ENCODE measurements at regions not wholly inside any gene's neighbourhood (a gene's known extent, or its start where the extent isn't known, plus 50 kb on each side); places are given as distances from the start of the nearest gene placed in this dataset.
A peak's percentile ranks its signal among the peaks of the same experiment; 100 is the strongest.

- peak; percentile 57 to 66 (median 64) for TF ChIP-seq CTCF (IDR thresholded peaks at IDR 0.05; ENCODE audit: unreplicated experiment in 3 of 3)
- Mint-ChIP-seq H3K4me1 (peaks cover 34% of the 10 kb centered on the region), H3K4me3 (no peak overlapping the region), H3K9me3 (no peaks in the 10 kb centered on the region), H3K27me3 (ENCODE audit: low read depth) (no peaks in the 10 kb centered on the region), H3K36me3 (ENCODE audit: low read depth) (no peaks in the 10 kb centered on the region), H3K27ac (peak overlapping the region in 2 of 3 experiments; percentile 6 to 55)
Measured at GRCh38 chr3:104596551-104596950, 770.2 kb upstream of the ALCAM start.

GRCh38 chr3:104598848-104599511 is 767.7 kb upstream of the ALCAM start:
- no peak for TF ChIP-seq CTCF (IDR thresholded peaks at IDR 0.05; ENCODE audit: unreplicated experiment in 3 of 3)
- Mint-ChIP-seq H3K9me3 (no peaks in the 10 kb centered on the region), H3K27me3 (ENCODE audit: low read depth) (no peaks in the 10 kb centered on the region), H3K27ac (peak overlapping the region in 2 of 3 experiments; percentile 72 to 73), H3K36me3 (ENCODE audit: low read depth) (no peaks in the 10 kb centered on the region), H3K4me1 (peaks cover 34% of the 10 kb centered on the region), H3K4me3 (no peak overlapping the region)

- peaks cover 4% of the 10 kb centered on the region for H3K9me3 Mint-ChIP-seq
- no peaks in the 10 kb centered on the region for H3K36me3 Mint-ChIP-seq (ENCODE audit: low read depth)
- H3K4me3 Mint-ChIP-seq: no peak overlapping the region
- H3K4me1 Mint-ChIP-seq: peaks cover 11% of the 10 kb centered on the region
- peak overlapping the region in 1 of 3 experiments; percentile 27 for H3K27ac Mint-ChIP-seq
- TF ChIP-seq CTCF (IDR thresholded peaks at IDR 0.05; ENCODE audit: unreplicated experiment in 3 of 3): peak in 2 of 3 experiments; percentile 33 to 47
- H3K27me3 Mint-ChIP-seq (ENCODE audit: low read depth): no peaks in the 10 kb centered on the region
Measured at GRCh38 chr3:104604326-104605010, 762.2 kb upstream of the ALCAM start.

GRCh38 chr3:104606812-104607211 is 759.9 kb upstream of the ALCAM start:
- H3K4me1 Mint-ChIP-seq: no peaks in the 10 kb centered on the region

GRCh38 chr3:104610730-104611652 is 755.7 kb upstream of the ALCAM start:
- H3K4me1 Mint-ChIP-seq: no peaks in the 10 kb centered on the region
- H3K4me3 Mint-ChIP-seq: no peak overlapping the region
- TF ChIP-seq CTCF (IDR thresholded peaks at IDR 0.05; ENCODE audit: unreplicated experiment in 3 of 3): no peak
- H3K9me3 Mint-ChIP-seq: peaks cover 4% of the 10 kb centered on the region
- no peaks in the 10 kb centered on the region for H3K27me3 Mint-ChIP-seq (ENCODE audit: low read depth)
- H3K27ac Mint-ChIP-seq: no peak overlapping the region
- no peaks in the 10 kb centered on the region for H3K36me3 Mint-ChIP-seq (ENCODE audit: low read depth)

More at GRCh38 chr3:104606812-104607211, 759.9 kb upstream of the ALCAM start:
- Mint-ChIP-seq H3K4me3 (no peak overlapping the region), H3K9me3 (peaks cover 4% of the 10 kb centered on the region), H3K36me3 (ENCODE audit: low read depth) (no peaks in the 10 kb centered on the region), H3K27ac (peak overlapping the region in 1 of 3 experiments; percentile 17), H3K27me3 (ENCODE audit: low read depth) (no peaks in the 10 kb centered on the region)
- no peak for TF ChIP-seq CTCF (IDR thresholded peaks at IDR 0.05; ENCODE audit: unreplicated experiment in 3 of 3)
